Spleen (tissue), 7 donors: ENCODE measurements at regions not wholly inside any gene's neighbourhood (a gene's known extent, or its start where the extent isn't known, plus 50 kb on each side); places are given as distances from the start of the nearest gene placed in this dataset.

Experiments
- CTCF ChIP-seq, 11 experiments: fragments of 200-600 bp in 7 of 11; fragments of 450-650 bp in 4 of 11; sonication (generic) in 4 of 11; IDR thresholded peaks in 8 of 11; conservative IDR thresholded peaks in 3 of 11; 1 replicate in 7 of 11; 2 replicates in 4 of 11; pipeline versions ENCODE4 v1.4.0 to v1.8.0; 2016 to 2021; ENCODE audit warnings: antibody characterized with exemption in 11 of 11, inconsistent platforms in 4 of 11, mild to moderate bottlenecking in 1 of 11
- POLR2A ChIP-seq, 3 donors: fragments of 450-650 bp; IDR thresholded peaks; one replicate each; pipeline ENCODE4 v1.5.1; 2017; ENCODE audit warnings: antibody characterized with exemption in 3 of 3, mild to moderate bottlenecking in 1 of 3
- donor health status: DM: no; HTN: no; CAD: no; lungs with moderate emphysema.
- donor health status: DM: no; HTN: no; CAD: no.
- donor health status: DM: no; HTN: no; CAD: no.

GRCh38 chr6:137660296-137660731 is 166.1 kb upstream of the OLIG3 start:
- no peak for TF ChIP-seq CTCF (IDR thresholded peaks at IDR 0.05 in 8 of 11, conservative IDR thresholded peaks at IDR 0.05 in 3 of 11)
- TF ChIP-seq POLR2A (IDR thresholded peaks at IDR 0.05), result no peak
